ENCODE measurements at regions not wholly inside any gene's neighbourhood (a gene's known extent, or its start where the extent isn't known, plus 50 kb on each side); places are given as distances from the start of the nearest gene placed in this dataset.
"Not testable (repeated sequence)": the region's sequence is repeated elsewhere in the genome, so short reads cannot be mapped to it uniquely, and the experiment has no call there.

DNA sequence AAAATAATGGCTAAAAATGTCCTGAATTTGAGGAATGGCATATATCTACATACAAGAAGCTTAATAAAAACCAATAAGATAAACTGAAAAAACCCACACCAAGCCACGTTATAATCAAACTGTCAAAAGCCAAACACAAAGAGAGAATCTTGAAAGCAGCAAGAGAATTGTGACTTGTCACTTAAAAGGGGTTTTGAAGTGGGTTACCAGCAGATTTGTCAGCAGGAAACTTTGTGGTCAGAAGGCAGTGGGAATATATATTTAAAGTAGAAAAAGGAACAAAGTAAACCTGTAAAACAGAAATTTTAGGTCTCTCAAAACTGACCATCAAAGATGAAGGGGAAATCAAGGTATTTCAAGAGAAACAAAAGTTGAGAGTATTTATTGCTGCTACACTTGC lies 171.9 kb upstream of the CNTNAP5 start (continued):
- TF ChIP-seq EZH2 (IDR thresholded peaks at IDR 0.05; ENCODE audit: low read depth, unreplicated experiment) = no peak

DNA sequence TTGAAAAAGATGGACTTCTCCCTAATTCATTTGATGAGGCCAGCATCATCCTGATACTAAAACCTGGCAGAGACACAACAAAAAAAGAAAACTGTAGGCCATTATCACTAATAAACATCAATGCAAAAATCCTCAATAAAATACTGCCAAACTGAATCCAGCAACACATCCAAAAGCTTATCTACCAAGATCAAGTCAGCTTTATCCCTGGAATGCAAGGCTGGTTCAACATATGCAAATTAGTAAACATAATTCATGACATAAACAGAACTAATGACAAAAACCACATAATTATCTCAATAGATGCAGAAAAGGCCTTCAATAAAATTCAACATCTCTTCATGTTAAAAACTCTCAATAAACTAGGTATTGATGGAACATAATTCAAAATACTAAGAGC lies 166.1 kb upstream of the CNTNAP5 start:
- H3K4me3 ChIP-seq; H3K27ac ChIP-seq (ENCODE audit: low read depth); H3K4me3 Mint-ChIP-seq; H3K27me3 ChIP-seq (ENCODE audit: insufficient read depth); H3K27ac Mint-ChIP-seq; H3K36me3 Mint-ChIP-seq (ENCODE audit: low read depth); ATAC-seq; H3K79me2 ChIP-seq (replicated peaks; ENCODE audit: insufficient read depth); H3K4me1 Mint-ChIP-seq; H3K27me3 Mint-ChIP-seq (ENCODE audit: insufficient read depth, low read depth, poor library complexity); H3F3A ChIP-seq (replicated peaks; ENCODE audit: low read depth); H4K20me1 ChIP-seq (replicated peaks; ENCODE audit: insufficient read depth); H3K4me1 ChIP-seq (ENCODE audit: insufficient read depth); DNase-seq (ENCODE audit: low spot score); H2AFZ ChIP-seq; H3K4me2 ChIP-seq; H3K36me3 ChIP-seq (ENCODE audit: insufficient read depth): not testable (repeated sequence)
- peaks cover 17% of the 10 kb centered on the region for H3K9me2 ChIP-seq (ENCODE audit: insufficient read depth)
- peaks cover 34% of the 10 kb centered on the region for H3K9me3 Mint-ChIP-seq

DNA sequence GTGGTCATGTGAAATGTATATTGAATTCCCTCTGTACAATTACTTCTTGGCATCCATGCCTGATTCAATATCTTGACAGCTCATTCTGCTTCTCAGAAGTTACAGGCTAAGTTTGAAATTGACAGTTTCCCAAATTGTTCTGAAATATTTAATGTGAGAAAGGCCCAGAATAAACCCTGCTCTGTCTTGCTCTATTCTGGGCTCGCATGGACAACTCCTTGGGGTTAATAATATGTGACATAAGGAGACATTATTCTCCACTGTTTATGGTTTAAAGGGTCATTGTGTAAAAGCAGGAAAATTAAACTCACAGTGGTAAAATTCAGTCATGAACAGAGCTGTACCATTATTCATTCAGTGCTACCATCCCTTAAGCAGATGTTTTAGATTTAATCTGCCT lies 160.7 kb upstream of the CNTNAP5 start:
- DNase-seq (ENCODE audit: low spot score) (no peak), ATAC-seq (no peak)
- Histone ChIP-seq H3K27me3 (ENCODE audit: insufficient read depth) (no peaks in the 10 kb centered on the region), H3F3A (replicated peaks; ENCODE audit: low read depth) (no peaks in the 10 kb centered on the region), H3K4me1 (ENCODE audit: insufficient read depth) (no peaks in the 10 kb centered on the region), H3K36me3 (ENCODE audit: insufficient read depth) (no peaks in the 10 kb centered on the region), H3K79me2 (replicated peaks; ENCODE audit: insufficient read depth) (no peaks in the 10 kb centered on the region), H3K4me3 (no peak overlapping the region), H4K20me1 (replicated peaks; ENCODE audit: insufficient read depth) (no peaks in the 10 kb centered on the region), H3K27ac (ENCODE audit: low read depth) (no peak overlapping the region), H2AFZ (no peak overlapping the region), H3K9me2 (ENCODE audit: insufficient read depth) (peaks cover 10% of the 10 kb centered on the region), H3K4me2 (no peak overlapping the region)
- Mint-ChIP-seq H3K27me3 (ENCODE audit: insufficient read depth, low read depth, poor library complexity) (peaks cover 2% of the 10 kb centered on the region), H3K36me3 (ENCODE audit: low read depth) (0 out of 3 replicates have a peak, but pooled peaks cover 3% of the 10 kb centered on the region), H3K9me3 (peaks cover 4% of the 10 kb centered on the region; the same call in 1 of the 3 replicates), H3K4me1 (no peaks in the 10 kb centered on the region), H3K27ac (no peak overlapping the region), H3K4me3 (no peak overlapping the region)
- no peak for TF ChIP-seq ZNF331 (CRISPR knock-in tag; IDR thresholded peaks at IDR 0.05; ENCODE audit: low read depth)
- no peak for TF ChIP-seq POLR2AphosphoS5 (IDR thresholded peaks at IDR 0.05; ENCODE audit: low read depth)
- no peak for TF ChIP-seq CREB1 (CRISPR knock-in tag; IDR thresholded peaks at IDR 0.05; ENCODE audit: low read depth)
- no peak for TF ChIP-seq NANOG (IDR thresholded peaks at IDR 0.05; ENCODE audit: borderline replicate concordance)
- TF ChIP-seq EZH2phosphoT487 (IDR thresholded peaks at IDR 0.05; ENCODE audit: unreplicated experiment) = no peak
- TF ChIP-seq STAT1 (IDR thresholded peaks at IDR 0.05; ENCODE audit: unreplicated experiment) = no peak
- TF ChIP-seq, protein P1, sequence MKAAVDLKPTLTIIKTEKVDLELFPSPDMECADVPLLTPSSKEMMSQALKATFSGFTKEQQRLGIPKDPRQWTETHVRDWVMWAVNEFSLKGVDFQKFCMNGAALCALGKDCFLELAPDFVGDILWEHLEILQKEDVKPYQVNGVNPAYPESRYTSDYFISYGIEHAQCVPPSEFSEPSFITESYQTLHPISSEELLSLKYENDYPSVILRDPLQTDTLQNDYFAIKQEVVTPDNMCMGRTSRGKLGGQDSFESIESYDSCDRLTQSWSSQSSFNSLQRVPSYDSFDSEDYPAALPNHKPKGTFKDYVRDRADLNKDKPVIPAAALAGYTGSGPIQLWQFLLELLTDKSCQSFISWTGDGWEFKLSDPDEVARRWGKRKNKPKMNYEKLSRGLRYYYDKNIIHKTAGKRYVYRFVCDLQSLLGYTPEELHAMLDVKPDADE (IDR thresholded peaks at IDR 0.05) = no peak
- no peak for TF ChIP-seq EZH2 (IDR thresholded peaks at IDR 0.05; ENCODE audit: low read depth, unreplicated experiment)
- TF ChIP-seq, protein P2, sequence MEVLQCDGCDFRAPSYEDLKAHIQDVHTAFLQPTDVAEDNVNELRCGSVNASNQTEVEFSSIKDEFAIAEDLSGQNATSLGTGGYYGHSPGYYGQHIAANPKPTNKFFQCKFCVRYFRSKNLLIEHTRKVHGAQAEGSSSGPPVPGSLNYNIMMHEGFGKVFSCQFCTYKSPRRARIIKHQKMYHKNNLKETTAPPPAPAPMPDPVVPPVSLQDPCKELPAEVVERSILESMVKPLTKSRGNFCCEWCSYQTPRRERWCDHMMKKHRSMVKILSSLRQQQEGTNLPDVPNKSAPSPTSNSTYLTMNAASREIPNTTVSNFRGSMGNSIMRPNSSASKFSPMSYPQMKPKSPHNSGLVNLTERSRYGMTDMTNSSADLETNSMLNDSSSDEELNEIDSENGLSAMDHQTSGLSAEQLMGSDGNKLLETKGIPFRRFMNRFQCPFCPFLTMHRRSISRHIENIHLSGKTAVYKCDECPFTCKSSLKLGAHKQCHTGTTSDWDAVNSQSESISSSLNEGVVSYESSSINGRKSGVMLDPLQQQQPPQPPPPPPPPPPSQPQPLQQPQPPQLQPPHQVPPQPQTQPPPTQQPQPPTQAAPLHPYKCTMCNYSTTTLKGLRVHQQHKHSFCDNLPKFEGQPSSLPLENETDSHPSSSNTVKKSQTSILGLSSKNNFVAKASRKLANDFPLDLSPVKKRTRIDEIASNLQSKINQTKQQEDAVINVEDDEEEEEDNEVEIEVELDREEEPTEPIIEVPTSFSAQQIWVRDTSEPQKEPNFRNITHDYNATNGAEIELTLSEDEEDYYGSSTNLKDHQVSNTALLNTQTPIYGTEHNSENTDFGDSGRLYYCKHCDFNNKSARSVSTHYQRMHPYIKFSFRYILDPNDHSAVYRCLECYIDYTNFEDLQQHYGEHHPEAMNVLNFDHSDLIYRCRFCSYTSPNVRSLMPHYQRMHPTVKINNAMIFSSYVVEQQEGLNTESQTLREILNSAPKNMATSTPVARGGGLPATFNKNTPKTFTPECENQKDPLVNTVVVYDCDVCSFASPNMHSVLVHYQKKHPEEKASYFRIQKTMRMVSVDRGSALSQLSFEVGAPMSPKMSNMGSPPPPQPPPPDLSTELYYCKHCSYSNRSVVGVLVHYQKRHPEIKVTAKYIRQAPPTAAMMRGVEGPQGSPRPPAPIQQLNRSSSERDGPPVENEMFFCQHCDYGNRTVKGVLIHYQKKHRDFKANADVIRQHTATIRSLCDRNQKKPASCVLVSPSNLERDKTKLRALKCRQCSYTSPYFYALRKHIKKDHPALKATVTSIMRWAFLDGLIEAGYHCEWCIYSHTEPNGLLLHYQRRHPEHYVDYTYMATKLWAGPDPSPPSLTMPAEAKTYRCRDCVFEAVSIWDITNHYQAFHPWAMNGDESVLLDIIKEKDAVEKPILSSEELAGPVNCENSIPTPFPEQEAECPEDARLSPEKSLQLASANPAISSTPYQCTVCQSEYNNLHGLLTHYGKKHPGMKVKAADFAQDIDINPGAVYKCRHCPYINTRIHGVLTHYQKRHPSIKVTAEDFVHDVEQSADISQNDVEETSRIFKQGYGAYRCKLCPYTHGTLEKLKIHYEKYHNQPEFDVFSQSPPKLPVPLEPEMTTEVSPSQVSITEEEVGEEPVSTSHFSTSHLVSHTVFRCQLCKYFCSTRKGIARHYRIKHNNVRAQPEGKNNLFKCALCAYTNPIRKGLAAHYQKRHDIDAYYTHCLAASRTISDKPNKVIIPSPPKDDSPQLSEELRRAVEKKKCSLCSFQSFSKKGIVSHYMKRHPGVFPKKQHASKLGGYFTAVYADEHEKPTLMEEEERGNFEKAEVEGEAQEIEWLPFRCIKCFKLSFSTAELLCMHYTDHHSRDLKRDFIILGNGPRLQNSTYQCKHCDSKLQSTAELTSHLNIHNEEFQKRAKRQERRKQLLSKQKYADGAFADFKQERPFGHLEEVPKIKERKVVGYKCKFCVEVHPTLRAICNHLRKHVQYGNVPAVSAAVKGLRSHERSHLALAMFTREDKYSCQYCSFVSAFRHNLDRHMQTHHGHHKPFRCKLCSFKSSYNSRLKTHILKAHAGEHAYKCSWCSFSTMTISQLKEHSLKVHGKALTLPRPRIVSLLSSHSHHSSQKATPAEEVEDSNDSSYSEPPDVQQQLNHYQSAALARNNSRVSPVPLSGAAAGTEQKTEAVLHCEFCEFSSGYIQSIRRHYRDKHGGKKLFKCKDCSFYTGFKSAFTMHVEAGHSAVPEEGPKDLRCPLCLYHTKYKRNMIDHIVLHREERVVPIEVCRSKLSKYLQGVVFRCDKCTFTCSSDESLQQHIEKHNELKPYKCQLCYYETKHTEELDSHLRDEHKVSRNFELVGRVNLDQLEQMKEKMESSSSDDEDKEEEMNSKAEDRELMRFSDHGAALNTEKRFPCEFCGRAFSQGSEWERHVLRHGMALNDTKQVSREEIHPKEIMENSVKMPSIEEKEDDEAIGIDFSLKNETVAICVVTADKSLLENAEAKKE (CRISPR knock-in tag; IDR thresholded peaks at IDR 0.05) = no peak
- no peak for TF ChIP-seq JUNB (IDR thresholded peaks at IDR 0.05; ENCODE audit: unreplicated experiment)

All from GM23338 (cell line).